Right hindlimb (tissue), 1 donor: ENCODE measurements at regions not wholly inside any gene's neighbourhood (a gene's known extent, or its start where the extent isn't known, plus 50 kb on each side); places are given as distances from the start of the nearest gene placed in this dataset.

Experiments used
- DNase-seq: peaks from one replicate; pipeline ENCODE4 v3.0.0-alpha.2; 2018

GRCh38 chr6:104019075-104019753 is 840.5 kb downstream of the HACE1 start:
- DNase-seq, result no peak

GRCh38 chr6:104017410-104018381 is 842.0 kb downstream of the HACE1 start:
- DNase-seq, result no peak

- DNase-seq, result no peak
Measured at GRCh38 chr6:104014163-104014959, 845.4 kb downstream of the HACE1 start.

- no peak for DNase-seq
Measured at GRCh38 chr6:104013312-104013971, 846.3 kb downstream of the HACE1 start.

- DNase-seq, result no peak
Measured at GRCh38 chr6:104010897-104011296, 848.8 kb downstream of the HACE1 start.

- DNase-seq, result no peak
Measured at GRCh38 chr6:104003803-104004516, 855.8 kb downstream of the HACE1 start.

GRCh38 chr6:103995571-103995970 is 864.1 kb downstream of the HACE1 start:
- DNase-seq, result no peak

- no peak for DNase-seq
Measured at GRCh38 chr6:103983860-103984259, 875.9 kb downstream of the HACE1 start.

GRCh38 chr6:103983011-103983410 is 876.7 kb downstream of the HACE1 start:
- DNase-seq, result no peak

GRCh38 chr6:103982574-103982973 is 877.1 kb downstream of the HACE1 start:
- DNase-seq, result no peak

GRCh38 chr6:103979308-103979707 is 880.4 kb downstream of the HACE1 start:
- DNase-seq, result no peak

- DNase-seq, result no peak
Measured at GRCh38 chr6:103937389-103937788, 922.3 kb downstream of the HACE1 start.

- no peak for DNase-seq
Measured at GRCh38 chr6:103925317-103925716, 934.4 kb downstream of the HACE1 start.

GRCh38 chr6:103910018-103910417 is 949.7 kb downstream of the HACE1 start:
- DNase-seq, result no peak

GRCh38 chr6:103908898-103909297 is 950.8 kb downstream of the HACE1 start:
- no peak for DNase-seq

GRCh38 chr6:103895136-103895535 is 964.6 kb downstream of the HACE1 start:
- DNase-seq, result no peak

- no peak for DNase-seq
Measured at GRCh38 chr6:103893141-103893581, 966.6 kb downstream of the HACE1 start.

GRCh38 chr6:103886951-103887350 is 972.8 kb downstream of the HACE1 start:
- no peak for DNase-seq

- no peak for DNase-seq
Measured at GRCh38 chr6:103885446-103885845, 974.3 kb downstream of the HACE1 start.

- no peak for DNase-seq
Measured at GRCh38 chr6:103879800-103880199, 979.9 kb downstream of the HACE1 start.

- no peak for DNase-seq
Measured at GRCh38 chr6:103875221-103875620, 984.5 kb downstream of the HACE1 start.

- no peak for DNase-seq
Measured at GRCh38 chr6:103874575-103874974, 985.1 kb downstream of the HACE1 start.
